CD4-positive, alpha-beta memory T cell (primary cell): ENCODE measurements at regions not wholly inside any gene's neighbourhood (a gene's known extent, or its start where the extent isn't known, plus 50 kb on each side); places are given as distances from the start of the nearest gene placed in this dataset.

Experiments
- CTCF ChIA-PET: fragments of 350-600 bp; sonication (Branson Sonifier 250); formaldehyde crosslinking; loops from one replicate; lab custom pipeline; 2021; ENCODE audit warnings: inconsistent platforms; ENCODE audit not compliant: partially characterized antibody; lab: Charles Lee
- POLR2A ChIA-PET: fragments of 350-600 bp; sonication (Branson Sonifier 250); formaldehyde crosslinking; loops from one replicate; lab custom pipeline; 2021; ENCODE audit not compliant: partially characterized antibody; lab: Charles Lee
- DNase-seq, 5 donors: peaks; one replicate each; pipeline versions ENCODE4 v3.0.0 to v3.0.0-alpha.2; 2020 to 2022; ENCODE audit warnings: mixed read lengths in 1 of 5
- H3K27ac ChIP-seq: one replicate; pipeline ENCODE4 v1.7.0; 2013; ENCODE audit warnings: low read depth, low read length
- H3K27me3 ChIP-seq: 2 replicates; pipeline ENCODE4 v1.7.0; 2013; ENCODE audit warnings: mild to moderate bottlenecking, low read length, moderate library complexity; ENCODE audit not compliant: insufficient read depth
- H3K36me3 ChIP-seq: 2 replicates; pipeline ENCODE4 v1.7.0; 2013; ENCODE audit warnings: mild to moderate bottlenecking, low read length, moderate library complexity; ENCODE audit not compliant: insufficient read depth
- H3K4me1 ChIP-seq: 2 replicates; pipeline ENCODE4 v1.7.0; 2013; ENCODE audit warnings: mild to moderate bottlenecking, low read length, moderate library complexity; ENCODE audit not compliant: insufficient read depth
- H3K4me3 ChIP-seq, 2 donors: one replicate each; pipeline ENCODE4 v1.7.0; 2013; ENCODE audit warnings: low read length in 2 of 2, mild to moderate bottlenecking in 1 of 2
- H3K9me3 ChIP-seq, 2 donors: one replicate each; pipeline ENCODE4 v1.7.0; 2013; ENCODE audit warnings: low read length in 2 of 2, control low read depth in 1 of 2; ENCODE audit not compliant: control insufficient read depth in 1 of 2
- H3K27ac Mint-ChIP-seq, 7 donors: one replicate each; pipeline ENCODE4 v1.8.0; 2020 to 2021; ENCODE audit warnings: mixed read lengths in 7 of 7, mild to moderate bottlenecking in 6 of 7, inconsistent platforms in 3 of 7, moderate library complexity in 3 of 7
- H3K27me3 Mint-ChIP-seq, 2 donors: one replicate each; pipeline ENCODE4 v1.8.0; 2020 to 2021; ENCODE audit warnings: mixed read lengths in 2 of 2
- H3K36me3 Mint-ChIP-seq, 2 donors: one replicate each; pipeline ENCODE4 v1.8.0; 2020 to 2021; ENCODE audit warnings: mixed read lengths in 2 of 2, inconsistent platforms in 1 of 2, mild to moderate bottlenecking in 1 of 2
- H3K4me1 Mint-ChIP-seq, 4 donors: one replicate each; pipeline ENCODE4 v1.8.0; 2020 to 2021; ENCODE audit warnings: mixed read lengths in 4 of 4, mild to moderate bottlenecking in 1 of 4
- H3K4me3 Mint-ChIP-seq, 8 donors: one replicate each; pipeline ENCODE4 v1.8.0; 2020 to 2021; ENCODE audit warnings: mixed read lengths in 8 of 8, mild to moderate bottlenecking in 7 of 8, moderate library complexity in 6 of 8, inconsistent platforms in 3 of 8
- H3K9me3 Mint-ChIP-seq, 8 donors: one replicate each; pipeline ENCODE4 v1.8.0; 2020 to 2021; ENCODE audit warnings: mixed read lengths in 8 of 8, mild to moderate bottlenecking in 5 of 8, inconsistent platforms in 3 of 8, moderate library complexity in 1 of 8
- intact Hi-C: fragments of 100-400 bp; cut with micrococcal nuclease; formaldehyde crosslinking; loops from one replicate; pipeline ENCODE4 v1.15.1; 2023

DNA sequence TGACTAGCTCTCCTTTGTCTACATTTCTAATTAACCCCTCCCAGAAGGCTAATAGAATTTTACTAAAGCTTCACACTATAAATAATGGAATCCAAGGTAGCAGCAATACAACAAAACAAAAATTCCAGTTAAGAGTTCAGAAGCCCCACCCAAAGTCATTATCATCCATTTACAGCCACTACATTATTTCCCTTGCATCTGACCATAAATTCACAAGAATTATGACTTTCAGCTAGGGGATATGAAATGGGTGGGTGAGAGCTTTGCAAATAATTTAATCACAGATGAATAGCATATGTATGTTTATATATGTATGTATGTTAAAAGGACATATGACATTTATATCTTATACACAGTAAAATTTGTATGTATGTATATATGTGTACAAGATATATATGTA lies 65.3 kb upstream of the PTGDR start:
- intact Hi-C loops = no loop called here
- ChIA-PET POLR2A (no interaction called here), CTCF (interaction anchor here (2.0 kb wide), 1 partner anchor 16 kb away, joined by 5 read pairs; no protein-coding TSS in a partner anchor)
- H3K4me3 ChIP-seq = no peak overlapping the region
- H3K27me3 ChIP-seq = no peaks in the 10 kb centered on the region
- no peak overlapping the region for H3K27ac Mint-ChIP-seq
- no peaks in the 10 kb centered on the region for H3K4me1 ChIP-seq
- H3K36me3 ChIP-seq = no peaks in the 10 kb centered on the region
- DNase-seq = no peak
- H3K9me3 ChIP-seq = no peaks in the 10 kb centered on the region
- peaks cover 0 to 3% of the 10 kb centered on the region in 2 donors for H3K27me3 Mint-ChIP-seq
- no peak overlapping the region for H3K27ac ChIP-seq
- peaks cover 2 to 4% (median 3%) of the 10 kb centered on the region in 4 donors for H3K4me1 Mint-ChIP-seq
- peaks cover 3 to 24% (median 18%) of the 10 kb centered on the region in 8 donors for H3K9me3 Mint-ChIP-seq
- H3K36me3 Mint-ChIP-seq = peaks cover 2 to 3% of the 10 kb centered on the region in 2 donors
- no peak overlapping the region for H3K4me3 Mint-ChIP-seq

DNA sequence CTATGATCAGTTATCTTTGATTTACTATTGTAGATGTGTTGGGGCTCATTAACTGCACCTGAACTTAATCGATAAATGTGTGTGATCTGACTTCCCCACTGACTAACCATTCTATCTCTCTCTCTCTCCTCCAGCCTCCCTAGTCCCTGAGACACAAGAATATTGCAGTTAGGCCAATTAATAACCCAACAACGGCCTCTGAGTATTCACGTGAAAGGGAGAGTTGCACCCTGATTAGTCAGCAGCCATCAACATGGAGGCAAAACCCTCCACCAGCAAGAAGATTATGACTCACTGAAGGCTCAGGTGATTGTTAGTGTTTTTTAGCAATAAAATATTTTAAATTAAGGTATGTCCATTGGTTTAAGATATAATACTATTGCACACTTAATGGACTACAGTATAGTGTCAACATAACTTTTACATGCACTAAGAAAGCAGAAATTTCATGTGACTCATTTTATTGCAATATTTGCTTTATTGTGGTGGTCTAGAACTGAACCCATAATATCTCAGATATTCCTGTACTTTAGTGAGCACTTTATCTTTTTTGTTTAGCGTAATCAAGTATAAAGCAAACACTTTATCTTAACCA lies 77.1 kb upstream of the PTGDR start:
- H3K4me3 Mint-ChIP-seq = no peak overlapping the region
- Histone ChIP-seq H3K9me3 (no peaks in the 10 kb centered on the region), H3K4me1 (peaks cover 4% of the 10 kb centered on the region), H3K4me3 (no peak overlapping the region), H3K27me3 (no peaks in the 10 kb centered on the region), H3K27ac (no peak overlapping the region), H3K36me3 (no peaks in the 10 kb centered on the region)
- CTCF ChIA-PET = no interaction called here
- H3K4me1 Mint-ChIP-seq = peaks cover 5 to 7% (median 6%) of the 10 kb centered on the region in 4 donors
- peaks cover 0 to 8% (median 6%) of the 10 kb centered on the region in 8 donors for H3K9me3 Mint-ChIP-seq
- DNase-seq = no peak
- no peak overlapping the region for H3K27ac Mint-ChIP-seq
- peaks cover 2 to 3% of the 10 kb centered on the region in 2 donors for H3K36me3 Mint-ChIP-seq
- intact Hi-C loops = no loop called here
- POLR2A ChIA-PET = no interaction called here
- H3K27me3 Mint-ChIP-seq = no peaks in the 10 kb centered on the region

DNA sequence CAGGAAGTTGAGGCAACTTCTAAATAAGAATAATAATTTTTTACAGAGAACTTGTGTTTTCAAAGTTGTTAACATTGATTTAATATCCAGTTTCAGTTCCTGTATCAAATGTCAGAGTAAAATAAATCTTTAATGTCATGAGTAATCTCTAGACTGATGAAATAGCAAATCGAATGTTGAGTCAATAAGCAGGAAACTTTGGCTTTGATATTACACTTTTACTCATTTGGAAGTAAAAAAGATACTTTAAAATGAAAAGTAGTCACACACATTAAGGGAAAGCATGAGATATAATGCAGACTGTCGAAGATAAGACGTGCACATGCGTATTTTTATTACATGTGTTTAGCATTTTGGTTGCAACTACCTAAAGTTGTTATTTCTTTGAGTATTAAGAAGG lies 78.2 kb upstream of the PTGDR start:
- POLR2A ChIA-PET = no interaction called here
- intact Hi-C loops = no loop called here
- no peaks in the 10 kb centered on the region for H3K27me3 Mint-ChIP-seq

DNA sequence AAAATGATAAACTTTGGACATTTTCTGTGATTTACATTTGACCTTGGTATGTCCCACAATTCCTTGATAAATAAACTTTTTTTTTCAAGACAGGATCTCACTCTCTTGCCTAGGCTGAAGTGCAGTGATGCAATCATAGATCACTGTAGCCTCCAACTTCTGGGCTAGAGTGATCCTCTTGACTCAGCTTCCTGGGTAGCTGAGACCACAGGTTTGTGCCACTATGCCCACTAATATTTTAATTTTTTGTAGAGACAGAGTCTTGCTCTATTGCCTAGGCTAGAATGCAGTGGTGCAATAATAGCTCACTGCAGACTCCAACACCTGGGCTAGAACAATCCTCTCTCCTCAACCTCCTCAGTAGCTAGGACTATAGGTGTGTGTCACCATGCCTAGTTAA lies 79.1 kb upstream of the PTGDR start:
- Mint-ChIP-seq H3K27ac (no peak overlapping the region), H3K4me1 (peaks cover 5 to 7% (median 6%) of the 10 kb centered on the region in 4 donors), H3K27me3 (no peaks in the 10 kb centered on the region), H3K9me3 (peaks cover 0 to 2% (median 0%) of the 10 kb centered on the region in 8 donors), H3K4me3 (no peak overlapping the region), H3K36me3 (no peaks in the 10 kb centered on the region)
- Histone ChIP-seq H3K36me3 (no peaks in the 10 kb centered on the region), H3K9me3 (no peaks in the 10 kb centered on the region), H3K4me1 (peaks cover 4% of the 10 kb centered on the region), H3K27me3 (no peaks in the 10 kb centered on the region), H3K27ac (no peak overlapping the region), H3K4me3 (no peak overlapping the region)
- POLR2A ChIA-PET = no interaction called here
- intact Hi-C loops = no loop called here
- no peak for DNase-seq
- CTCF ChIA-PET = no interaction called here

More for the DNA sequence above, 78.2 kb upstream of the PTGDR start:
- no peaks in the 10 kb centered on the region for H3K9me3 ChIP-seq
- H3K27ac Mint-ChIP-seq = no peak overlapping the region
- no peaks in the 10 kb centered on the region for H3K27me3 ChIP-seq
- no peak overlapping the region for H3K4me3 Mint-ChIP-seq
- no peaks in the 10 kb centered on the region for H3K36me3 Mint-ChIP-seq
- H3K4me1 Mint-ChIP-seq = peaks cover 5 to 7% (median 6%) of the 10 kb centered on the region in 4 donors
- H3K9me3 Mint-ChIP-seq = peaks cover 0 to 3% (median under 1%) of the 10 kb centered on the region in 8 donors
- CTCF ChIA-PET = no interaction called here
- H3K36me3 ChIP-seq = no peaks in the 10 kb centered on the region
- H3K4me1 ChIP-seq = peaks cover 4% of the 10 kb centered on the region
- no peak overlapping the region for H3K27ac ChIP-seq
- no peak overlapping the region for H3K4me3 ChIP-seq
- no peak for DNase-seq

DNA sequence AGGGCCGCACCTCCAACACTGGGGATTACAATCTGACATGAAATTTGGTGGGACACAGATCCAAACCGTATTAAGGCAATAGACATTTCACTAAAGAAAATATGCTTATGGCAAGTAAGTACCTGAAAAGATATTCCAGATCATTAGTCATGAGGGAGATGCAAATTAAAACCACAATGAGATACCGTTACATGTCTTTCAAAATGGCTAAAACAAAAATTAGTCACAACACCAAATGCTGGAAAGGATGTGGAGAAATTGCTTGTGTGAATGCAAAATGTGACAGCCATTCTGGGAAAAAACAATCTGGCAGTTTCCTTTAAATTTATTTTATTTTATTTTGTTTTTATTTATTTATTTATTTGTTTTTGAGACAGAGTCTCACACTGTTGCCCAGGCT lies 82.3 kb upstream of the PTGDR start:
- H3K4me1 ChIP-seq = peaks cover 4% of the 10 kb centered on the region
- ChIA-PET CTCF (no interaction called here), POLR2A (no interaction called here)
- Mint-ChIP-seq H3K4me3 (peak overlapping the region in 1 of 8 donors; percentile 9), H3K9me3 (peaks cover 5 to 13% (median 8%) of the 10 kb centered on the region in 8 donors), H3K4me1 (peaks cover 5 to 7% (median 7%) of the 10 kb centered on the region in 4 donors), H3K27ac (no peak overlapping the region), H3K36me3 (peaks cover 3 to 9% of the 10 kb centered on the region in 2 donors), H3K27me3 (peaks cover 1 to 2% of the 10 kb centered on the region in 2 donors)
- intact Hi-C loops = no loop called here
- no peak overlapping the region for H3K27ac ChIP-seq
- H3K4me3 ChIP-seq = no peak overlapping the region
- DNase-seq = no peak
- H3K9me3 ChIP-seq = no peaks in the 10 kb centered on the region
- no peaks in the 10 kb centered on the region for H3K36me3 ChIP-seq
- no peaks in the 10 kb centered on the region for H3K27me3 ChIP-seq

DNA sequence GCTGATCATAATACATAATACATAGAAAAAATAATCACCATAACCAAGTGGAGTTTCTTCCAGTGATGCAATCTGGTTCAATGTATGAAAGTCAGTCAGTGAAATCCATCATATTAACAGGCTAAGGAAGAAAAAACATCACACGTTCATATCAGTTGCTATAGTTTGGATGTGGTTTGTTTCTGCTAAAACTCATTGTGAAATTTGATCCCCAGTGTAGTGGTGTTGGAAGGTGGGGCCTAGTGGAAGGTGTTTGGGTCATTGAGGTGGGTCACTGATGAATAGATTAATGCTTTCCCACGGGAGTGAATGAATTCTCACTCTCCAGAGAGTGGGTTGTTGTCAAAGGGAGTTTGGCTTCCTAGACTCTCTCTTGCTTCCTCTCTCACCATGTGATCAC lies 84.6 kb upstream of the PTGDR start:
- CTCF ChIA-PET = no interaction called here
- H3K27ac Mint-ChIP-seq = no peak overlapping the region

DNA sequence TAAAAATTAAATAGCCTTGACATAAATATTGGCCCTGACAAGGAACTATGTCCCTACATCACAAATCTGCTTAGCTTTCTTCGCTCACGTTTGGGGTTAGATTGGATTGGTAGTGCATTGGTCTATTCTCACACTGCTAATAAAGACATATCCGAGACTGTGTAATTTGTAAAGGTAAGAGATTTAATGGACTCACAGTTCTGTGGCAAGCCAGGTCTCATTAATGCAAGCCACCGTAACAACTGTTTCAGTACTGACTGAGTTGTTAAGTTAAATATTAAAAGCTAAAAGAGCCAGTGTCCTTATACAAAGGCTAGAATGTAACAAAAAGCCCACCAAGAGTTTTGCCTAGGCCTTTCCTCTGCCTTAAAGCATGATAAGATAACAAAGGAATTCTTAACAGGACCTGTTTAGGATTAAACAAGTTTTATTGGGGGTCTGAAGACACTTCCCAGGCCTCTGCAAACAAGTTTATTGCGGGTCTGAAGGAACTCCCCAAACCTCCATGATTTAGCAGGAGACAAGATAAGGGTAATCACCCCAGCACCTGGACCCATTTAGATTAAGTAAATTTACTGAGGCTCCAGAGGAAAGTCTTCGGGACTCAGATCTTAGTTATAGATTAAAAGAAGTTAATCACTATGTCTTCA lies 88.2 kb upstream of the PTGDR start:
- Histone ChIP-seq H3K4me1 (peaks cover 37% of the 10 kb centered on the region), H3K36me3 (no peaks in the 10 kb centered on the region), H3K4me3 (no peak overlapping the region), H3K27ac (no peak overlapping the region), H3K9me3 (no peaks in the 10 kb centered on the region), H3K27me3 (no peaks in the 10 kb centered on the region)
- ChIA-PET POLR2A (no interaction called here), CTCF (interaction anchor here (1.5 kb wide), 1 partner anchor 14 kb away, joined by 3 read pairs; no protein-coding TSS in a partner anchor)
- Mint-ChIP-seq H3K27ac (no peak overlapping the region), H3K4me1 (peaks cover 20 to 36% (median 30%) of the 10 kb centered on the region in 4 donors), H3K4me3 (no peak overlapping the region), H3K27me3 (peaks cover 1 to 2% of the 10 kb centered on the region in 2 donors), H3K36me3 (peaks cover 7 to 9% of the 10 kb centered on the region in 2 donors), H3K9me3 (peaks cover 5 to 16% (median 9%) of the 10 kb centered on the region in 8 donors)
- DNase-seq = no peak
- intact Hi-C loops = loop anchor here (5.0 kb wide), 1 partner anchor 187 kb away; no protein-coding TSS in a partner anchor

More for the DNA sequence above, 84.6 kb upstream of the PTGDR start:
- Mint-ChIP-seq H3K27me3 (peaks cover 1 to 2% of the 10 kb centered on the region in 2 donors), H3K4me1 (peaks cover 2 to 8% (median 6%) of the 10 kb centered on the region in 4 donors), H3K9me3 (peaks cover 5 to 13% (median 10%) of the 10 kb centered on the region in 8 donors), H3K4me3 (no peak overlapping the region), H3K36me3 (peaks cover 3 to 9% of the 10 kb centered on the region in 2 donors)
- intact Hi-C loops = no loop called here
- no peaks in the 10 kb centered on the region for H3K27me3 ChIP-seq
- no peak overlapping the region for H3K4me3 ChIP-seq
- H3K27ac ChIP-seq = no peak overlapping the region
- POLR2A ChIA-PET = no interaction called here
- DNase-seq = no peak
- H3K4me1 ChIP-seq = peaks cover 6% of the 10 kb centered on the region
- H3K36me3 ChIP-seq = no peaks in the 10 kb centered on the region
- H3K9me3 ChIP-seq = no peaks in the 10 kb centered on the region
